HFFc6 (cell line): ENCODE measurements at regions not wholly inside any gene's neighbourhood (a gene's known extent, or its start where the extent isn't known, plus 50 kb on each side); places are given as distances from the start of the nearest gene placed in this dataset.

ENCODE experiments used
- DNase-seq: peaks from one replicate; pipeline ENCODE4 v3.0.0-alpha.2; 2018
- H3K27ac Mint-ChIP-seq: 2 replicates; pipeline ENCODE4 v1.8.0; 2020; ENCODE audit warnings: mild to moderate bottlenecking, mixed read lengths
- H3K27me3 Mint-ChIP-seq: 2 replicates; pipeline ENCODE4 v1.8.0; 2021; ENCODE audit warnings: mild to moderate bottlenecking, moderate library complexity, mixed read lengths; ENCODE audit not compliant: insufficient read depth
- H3K36me3 Mint-ChIP-seq: 2 replicates; pipeline ENCODE4 v1.8.0; 2021; ENCODE audit warnings: low read depth, mixed read lengths
- H3K4me1 Mint-ChIP-seq: 2 replicates; pipeline ENCODE4 v1.8.0; 2020; ENCODE audit warnings: low read depth, mixed read lengths
- H3K4me3 Mint-ChIP-seq: 2 replicates; pipeline ENCODE4 v1.8.0; 2020; ENCODE audit warnings: mild to moderate bottlenecking, moderate library complexity, mixed read lengths
- H3K9me3 Mint-ChIP-seq: 2 replicates; pipeline ENCODE4 v1.8.0; 2020; ENCODE audit warnings: mild to moderate bottlenecking, mixed read lengths
- TF ChIP-seq, protein P1 (sequence below): fragments of 200-600 bp; sonication (generic); IDR thresholded peaks from 2 replicates; pipeline ENCODE4 v1.5.0; 2021; ENCODE audit warnings: antibody characterized with exemption, mild to moderate bottlenecking

DNA sequence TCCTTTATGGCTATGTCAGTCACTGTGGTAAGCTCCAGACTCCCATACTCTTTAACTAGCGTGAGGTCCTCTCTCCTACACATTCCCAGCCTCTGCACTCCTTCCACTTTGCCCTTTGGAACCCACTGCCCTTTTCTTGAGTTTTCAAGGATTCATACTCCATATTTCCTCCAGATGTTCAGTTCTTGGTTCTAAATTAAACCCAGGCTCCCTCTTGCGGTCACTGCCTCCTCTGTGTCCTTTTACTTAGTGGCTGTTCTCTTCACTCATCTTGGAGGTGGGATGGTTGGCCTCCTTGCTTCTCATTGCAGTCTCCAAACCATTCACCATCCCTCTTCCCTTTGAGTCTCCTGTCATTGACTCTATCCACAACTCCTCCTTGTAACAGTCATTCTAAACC, 208.1 kb downstream of the TGFB2 start:
- no peaks in the 10 kb centered on the region for H3K36me3 Mint-ChIP-seq
- peak; percentile 26 for DNase-seq
- H3K4me3 Mint-ChIP-seq, result no peak overlapping the region
- peaks cover 4% of the 10 kb centered on the region for H3K27me3 Mint-ChIP-seq
- H3K9me3 Mint-ChIP-seq, result no peaks in the 10 kb centered on the region
- TF ChIP-seq, protein P1, sequence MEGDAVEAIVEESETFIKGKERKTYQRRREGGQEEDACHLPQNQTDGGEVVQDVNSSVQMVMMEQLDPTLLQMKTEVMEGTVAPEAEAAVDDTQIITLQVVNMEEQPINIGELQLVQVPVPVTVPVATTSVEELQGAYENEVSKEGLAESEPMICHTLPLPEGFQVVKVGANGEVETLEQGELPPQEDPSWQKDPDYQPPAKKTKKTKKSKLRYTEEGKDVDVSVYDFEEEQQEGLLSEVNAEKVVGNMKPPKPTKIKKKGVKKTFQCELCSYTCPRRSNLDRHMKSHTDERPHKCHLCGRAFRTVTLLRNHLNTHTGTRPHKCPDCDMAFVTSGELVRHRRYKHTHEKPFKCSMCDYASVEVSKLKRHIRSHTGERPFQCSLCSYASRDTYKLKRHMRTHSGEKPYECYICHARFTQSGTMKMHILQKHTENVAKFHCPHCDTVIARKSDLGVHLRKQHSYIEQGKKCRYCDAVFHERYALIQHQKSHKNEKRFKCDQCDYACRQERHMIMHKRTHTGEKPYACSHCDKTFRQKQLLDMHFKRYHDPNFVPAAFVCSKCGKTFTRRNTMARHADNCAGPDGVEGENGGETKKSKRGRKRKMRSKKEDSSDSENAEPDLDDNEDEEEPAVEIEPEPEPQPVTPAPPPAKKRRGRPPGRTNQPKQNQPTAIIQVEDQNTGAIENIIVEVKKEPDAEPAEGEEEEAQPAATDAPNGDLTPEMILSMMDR, result peak; percentile 78
- peaks cover 5% of the 10 kb centered on the region; the same call in 1 of the 2 replicates for H3K4me1 Mint-ChIP-seq
- H3K27ac Mint-ChIP-seq, result no peak overlapping the region

DNA sequence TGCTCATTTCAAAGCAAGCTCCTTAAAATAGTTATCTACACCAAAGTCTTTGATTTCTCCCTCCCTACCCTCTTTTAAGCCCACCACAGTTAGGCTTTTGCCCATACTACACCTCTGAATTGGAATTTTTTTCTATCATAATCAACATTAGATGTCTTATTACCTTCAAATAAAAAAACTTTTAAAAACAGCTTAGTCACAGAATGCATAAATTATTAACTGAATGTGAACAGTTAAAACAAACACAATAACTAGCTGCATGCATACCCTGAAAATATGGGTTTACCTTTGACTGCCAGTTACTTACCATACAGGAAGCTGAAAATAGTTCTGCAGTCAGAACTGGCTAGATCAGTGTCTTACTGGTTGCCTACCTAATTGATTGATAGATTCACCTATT, 210.9 kb downstream of the TGFB2 start:
- H3K27ac Mint-ChIP-seq, result no peak overlapping the region
- no peaks in the 10 kb centered on the region for H3K9me3 Mint-ChIP-seq
- no peak for DNase-seq

DNA sequence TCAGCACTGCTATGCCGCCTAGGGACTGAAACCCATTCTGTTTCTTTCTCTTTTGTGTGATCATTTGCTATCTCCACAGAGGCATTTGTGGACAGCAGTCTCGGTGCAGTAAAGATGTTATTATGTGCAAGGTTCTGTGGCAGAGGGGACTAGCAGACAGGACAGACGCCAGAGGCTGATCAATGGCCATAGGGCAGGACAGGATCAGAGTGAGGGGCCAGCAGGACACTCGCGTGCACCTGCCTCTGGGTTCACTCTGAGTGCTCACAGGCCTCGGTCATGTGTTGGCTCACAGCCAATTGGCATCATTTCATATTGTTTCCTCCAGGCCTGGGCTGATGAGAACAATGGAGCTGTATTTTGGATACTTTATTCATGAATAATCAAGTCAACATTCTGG, 212.6 kb downstream of the TGFB2 start:
- TF ChIP-seq, protein P1, result no peak
- no peak overlapping the region for H3K27ac Mint-ChIP-seq
- H3K27me3 Mint-ChIP-seq, result peaks cover 4% of the 10 kb centered on the region
- H3K4me3 Mint-ChIP-seq, result no peak overlapping the region
- H3K4me1 Mint-ChIP-seq, result peaks cover 5% of the 10 kb centered on the region; the same call in 1 of the 2 replicates
- H3K9me3 Mint-ChIP-seq, result no peaks in the 10 kb centered on the region
- H3K36me3 Mint-ChIP-seq, result no peaks in the 10 kb centered on the region
- DNase-seq, result no peak

More for the DNA sequence above, 210.9 kb downstream of the TGFB2 start:
- Mint-ChIP-seq H3K4me1 (peaks cover 5% of the 10 kb centered on the region; the same call in 1 of the 2 replicates), H3K4me3 (no peak overlapping the region), H3K36me3 (no peaks in the 10 kb centered on the region), H3K27me3 (peaks cover 4% of the 10 kb centered on the region)
- TF ChIP-seq, protein P1, result no peak

DNA sequence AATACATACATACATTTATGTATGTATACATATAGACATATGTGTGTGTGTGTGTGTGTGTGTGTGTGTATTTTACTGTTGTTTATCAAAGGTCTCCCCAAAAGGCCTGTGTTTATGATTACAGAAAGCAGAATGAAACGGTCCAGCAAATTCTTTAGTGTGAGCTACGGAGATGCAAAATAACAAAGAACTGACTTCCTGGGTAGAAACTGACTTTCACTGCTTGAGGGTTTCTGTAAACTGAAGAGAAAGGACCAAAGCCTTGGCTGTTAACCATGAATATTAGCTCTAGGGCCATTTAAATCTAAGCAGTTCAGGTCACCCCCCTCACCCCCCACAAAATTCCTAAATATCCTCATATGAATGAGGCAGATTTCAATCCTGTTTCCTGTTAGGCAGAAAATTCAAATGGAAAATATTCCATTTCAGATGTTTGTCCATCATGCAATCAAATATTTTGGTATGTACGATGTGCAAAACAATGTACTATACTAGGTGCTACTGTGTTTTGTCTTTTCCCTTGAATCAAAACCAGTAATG, 213.2 kb downstream of the TGFB2 start:
- Mint-ChIP-seq H3K36me3 (no peaks in the 10 kb centered on the region), H3K4me1 (no peaks in the 10 kb centered on the region), H3K27ac (no peak overlapping the region), H3K4me3 (no peak overlapping the region), H3K9me3 (no peaks in the 10 kb centered on the region), H3K27me3 (peaks cover 4% of the 10 kb centered on the region)
- TF ChIP-seq, protein P1, result no peak
- DNase-seq, result no peak

DNA sequence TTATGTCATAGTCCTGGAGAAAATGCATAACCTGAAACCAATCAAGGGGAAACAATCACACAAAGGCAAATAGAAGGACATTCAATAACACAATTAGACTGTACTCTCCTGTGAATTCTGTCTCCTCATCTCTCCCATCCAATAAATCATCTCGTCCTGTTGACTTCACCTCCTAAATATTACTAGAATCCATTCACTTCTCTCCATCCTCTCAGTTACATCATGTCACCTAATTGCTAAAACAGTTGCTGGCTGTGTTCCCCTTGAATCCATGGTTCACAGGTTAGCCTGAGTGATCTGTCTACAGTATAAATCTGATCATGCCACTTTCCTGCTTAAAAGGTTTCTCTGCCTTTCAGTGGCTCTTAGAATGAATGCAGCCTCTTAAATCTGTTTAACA, 220.2 kb downstream of the TGFB2 start:
- Mint-ChIP-seq H3K27ac (no peak overlapping the region), H3K27me3 (no peaks in the 10 kb centered on the region; the same call in none of the 2 replicates), H3K36me3 (no peaks in the 10 kb centered on the region), H3K9me3 (no peaks in the 10 kb centered on the region), H3K4me1 (peaks cover 10% of the 10 kb centered on the region), H3K4me3 (no peak overlapping the region)
- TF ChIP-seq, protein P1, result no peak
- DNase-seq, result no peak
